Large intestine (tissue), 3 donors: ENCODE measurements at regions not wholly inside any gene's neighbourhood (a gene's known extent, or its start where the extent isn't known, plus 50 kb on each side); places are given as distances from the start of the nearest gene placed in this dataset.

ENCODE experiments used
- DNase-seq, 2 donors: peaks; one replicate each; pipeline versions ENCODE4 v3.0.0 to v3.0.0-alpha.2; 2013
- H3K27ac ChIP-seq: one replicate; pipeline ENCODE4 v1.5.1; 2013; ENCODE audit warnings: low read length
- H3K27me3 ChIP-seq: 2 replicates; pipeline ENCODE4 v1.6.1; 2013; ENCODE audit warnings: low read length; ENCODE audit not compliant: control insufficient read depth, insufficient read depth
- H3K36me3 ChIP-seq: 2 replicates; pipeline ENCODE4 v1.6.1; 2013; ENCODE audit warnings: low read length; ENCODE audit not compliant: control insufficient read depth, insufficient read depth
- H3K4me1 ChIP-seq: one replicate; pipeline ENCODE4 v1.6.1; 2013; ENCODE audit warnings: low read length; ENCODE audit not compliant: control insufficient read depth, insufficient read depth
- H3K4me3 ChIP-seq: one replicate; pipeline ENCODE4 v1.5.1; 2013; ENCODE audit warnings: low read length
- H3K9me3 ChIP-seq: one replicate; pipeline ENCODE4 v1.6.1; 2013; ENCODE audit warnings: mild to moderate bottlenecking, low read depth, low read length, moderate library complexity; ENCODE audit not compliant: control insufficient read depth
- WGBS: methylation state at CpG from one replicate; pipeline ENCODE4 v1.1.5; 2013; ENCODE audit warnings: low lambda C conversion rate; ENCODE audit not compliant: insufficient coverage; 5-methylcytosine and 5-hydroxymethylcytosine counted together

DNA sequence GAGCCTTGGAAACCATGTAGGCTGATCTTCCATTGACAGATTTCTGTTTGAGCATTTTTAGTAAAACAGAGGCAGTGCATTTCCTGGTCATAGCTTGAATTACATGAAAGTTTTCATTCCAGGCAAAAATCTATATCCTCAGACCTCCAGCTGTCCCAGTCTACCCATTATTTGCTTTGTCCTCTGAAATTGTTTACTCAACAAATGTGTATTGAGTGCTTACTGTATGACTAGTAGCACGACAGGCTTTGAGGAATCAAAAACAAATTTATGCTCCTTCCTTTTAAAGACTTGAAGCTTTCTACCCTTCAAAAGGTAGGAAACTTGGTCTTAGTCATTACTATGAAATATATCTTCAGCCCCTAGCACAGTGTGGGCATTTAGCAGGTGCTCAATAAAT, 307.9 kb upstream of the IGFBP7 start:
- no peaks in the 10 kb centered on the region for H3K9me3 ChIP-seq
- no CpG with 5 or more reads among the region's 1 CpG for whole genome bisulfite sequencing

DNA sequence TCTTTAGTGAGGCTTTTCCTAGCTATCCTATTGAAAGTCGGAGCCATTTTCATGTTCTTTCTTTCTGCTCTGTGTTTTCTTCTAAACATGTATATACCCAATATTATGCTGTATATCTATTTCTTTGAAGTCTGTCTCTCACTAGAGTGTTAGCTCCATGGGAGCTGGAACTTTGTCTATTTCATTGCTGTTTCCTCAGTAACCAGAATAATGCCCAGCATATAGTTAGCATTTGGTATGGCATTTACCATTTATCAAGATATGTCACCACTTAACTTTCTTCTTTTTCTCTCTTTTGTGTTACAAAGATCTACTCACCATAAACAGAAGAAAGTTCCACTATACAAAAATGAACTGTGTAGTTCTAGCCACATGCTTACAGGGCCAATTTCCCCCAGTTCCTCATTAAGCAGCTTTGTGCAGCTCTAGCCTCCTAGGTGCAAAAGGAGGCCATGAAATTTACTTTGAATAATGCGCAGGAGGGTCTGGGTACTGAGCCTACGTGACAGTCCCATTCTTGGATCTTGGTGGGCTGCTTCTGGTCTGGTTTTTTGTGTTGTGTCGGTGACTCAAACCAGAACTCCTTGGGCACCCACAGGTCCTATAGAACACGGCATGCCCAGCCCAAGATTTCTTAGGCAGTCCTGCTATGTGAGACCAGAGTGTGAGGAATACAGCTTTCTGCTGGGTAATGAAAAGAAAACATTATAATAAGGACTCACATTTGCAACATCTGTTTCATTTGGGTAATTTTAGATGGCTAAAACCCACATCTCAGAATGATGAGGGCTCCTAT, 302.3 kb upstream of the IGFBP7 start:
- Histone ChIP-seq H3K9me3 (no peaks in the 10 kb centered on the region), H3K4me3 (no peak overlapping the region), H3K27ac (no peak overlapping the region), H3K27me3 (no peaks in the 10 kb centered on the region), H3K4me1 (no peaks in the 10 kb centered on the region), H3K36me3 (no peaks in the 10 kb centered on the region)
- DNase-seq: no peak
- WGBS: 100% methylated on average over 1 of the region's 5 CpGs

More for the DNA sequence above, 307.9 kb upstream of the IGFBP7 start:
- no peak for DNase-seq
- Histone ChIP-seq H3K36me3 (no peaks in the 10 kb centered on the region), H3K4me1 (no peaks in the 10 kb centered on the region), H3K27me3 (no peaks in the 10 kb centered on the region), H3K27ac (no peak overlapping the region), H3K4me3 (no peak overlapping the region)

DNA sequence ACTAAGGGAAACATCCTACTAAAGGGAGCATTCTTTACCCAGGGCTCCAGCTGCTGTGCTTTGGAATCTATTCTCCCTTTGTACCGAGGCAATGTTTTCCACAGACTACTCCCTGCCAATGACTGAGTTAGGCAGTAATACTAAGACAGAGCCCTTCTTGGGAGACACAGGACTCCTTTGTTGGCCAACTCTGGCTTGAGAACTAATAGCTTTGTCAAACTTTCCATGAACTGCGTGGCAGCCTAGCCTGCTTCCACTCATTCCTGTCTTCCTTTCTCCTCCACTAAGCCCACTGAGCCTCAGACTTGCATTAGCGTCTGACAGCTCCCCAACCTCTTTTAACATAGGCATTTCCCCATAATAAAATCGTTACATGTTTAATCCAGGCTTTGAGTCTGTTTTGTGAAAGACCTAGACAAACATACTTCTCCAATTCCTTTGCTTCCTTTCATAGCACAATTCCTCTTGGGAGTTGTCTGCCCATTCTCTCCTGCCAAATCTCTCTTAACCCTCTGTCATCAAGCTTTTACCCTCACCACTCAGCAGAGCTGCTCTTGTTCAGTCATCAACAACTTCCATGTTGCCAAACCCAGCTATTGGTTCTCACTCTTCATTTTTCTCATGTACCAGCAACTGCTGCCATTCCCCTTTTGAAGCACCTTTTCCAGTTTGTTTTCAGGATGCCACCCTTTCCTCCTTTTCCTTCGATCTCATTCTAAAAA, 300.3 kb upstream of the IGFBP7 start:
- WGBS: 53% methylated on average over 3 of the region's 5 CpGs

DNA sequence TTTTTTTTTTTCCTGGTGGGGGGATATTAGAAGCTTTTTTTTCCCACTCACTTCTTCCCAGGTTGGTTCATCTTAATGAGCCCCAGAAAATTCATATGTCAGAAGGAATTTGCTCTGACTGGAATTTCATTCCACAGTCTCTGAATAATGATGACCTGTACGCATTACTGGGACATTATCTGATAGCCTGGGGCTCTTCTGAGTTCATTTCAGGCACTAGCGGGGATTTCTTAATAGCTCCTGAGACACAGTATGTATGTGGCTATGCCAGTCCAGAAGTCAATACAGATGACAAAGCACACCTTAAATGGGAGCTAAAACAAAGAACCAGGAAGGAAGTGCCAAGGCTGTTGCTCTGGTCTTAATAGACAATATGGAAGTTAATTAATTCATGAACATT, 295.2 kb upstream of the IGFBP7 start:
- H3K4me1 ChIP-seq: no peaks in the 10 kb centered on the region
- WGBS: no CpG with 5 or more reads among the region's 2 CpGs
- DNase-seq: no peak
- H3K27ac ChIP-seq: no peak overlapping the region
- no peaks in the 10 kb centered on the region for H3K9me3 ChIP-seq
- no peak overlapping the region for H3K4me3 ChIP-seq
- H3K36me3 ChIP-seq: no peaks in the 10 kb centered on the region
- H3K27me3 ChIP-seq: no peaks in the 10 kb centered on the region

More for the DNA sequence above, 300.3 kb upstream of the IGFBP7 start:
- Histone ChIP-seq H3K9me3 (no peaks in the 10 kb centered on the region), H3K4me3 (no peak overlapping the region), H3K36me3 (no peaks in the 10 kb centered on the region), H3K27ac (no peak overlapping the region), H3K4me1 (no peaks in the 10 kb centered on the region), H3K27me3 (no peaks in the 10 kb centered on the region)
- peak; percentile 1 to 3 for DNase-seq

DNA sequence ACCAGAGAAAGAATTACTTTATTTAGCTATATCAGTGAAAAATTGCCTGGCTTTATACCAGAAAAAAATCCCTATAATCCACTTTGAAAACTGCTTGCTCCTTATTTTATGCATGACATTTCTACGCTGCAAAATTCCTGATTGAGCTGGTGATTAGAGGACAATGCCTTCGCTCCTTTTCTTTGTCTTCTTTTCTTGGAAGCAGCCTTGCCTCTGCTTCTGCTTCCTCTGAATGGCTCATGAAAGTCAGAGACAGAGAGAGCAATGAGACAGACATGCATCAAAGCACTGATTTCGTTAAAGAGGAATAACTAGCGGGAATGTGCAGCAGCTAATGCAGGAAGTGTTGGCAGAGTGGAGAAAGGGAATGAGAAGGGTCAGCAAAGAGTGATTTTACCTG, 294.3 kb upstream of the IGFBP7 start:
- Histone ChIP-seq H3K36me3 (no peaks in the 10 kb centered on the region), H3K4me3 (no peak overlapping the region), H3K4me1 (no peaks in the 10 kb centered on the region), H3K27ac (no peak overlapping the region), H3K9me3 (no peaks in the 10 kb centered on the region), H3K27me3 (no peaks in the 10 kb centered on the region)
- WGBS: 52% methylated on average over 3 of the region's 4 CpGs
- no peak for DNase-seq

DNA sequence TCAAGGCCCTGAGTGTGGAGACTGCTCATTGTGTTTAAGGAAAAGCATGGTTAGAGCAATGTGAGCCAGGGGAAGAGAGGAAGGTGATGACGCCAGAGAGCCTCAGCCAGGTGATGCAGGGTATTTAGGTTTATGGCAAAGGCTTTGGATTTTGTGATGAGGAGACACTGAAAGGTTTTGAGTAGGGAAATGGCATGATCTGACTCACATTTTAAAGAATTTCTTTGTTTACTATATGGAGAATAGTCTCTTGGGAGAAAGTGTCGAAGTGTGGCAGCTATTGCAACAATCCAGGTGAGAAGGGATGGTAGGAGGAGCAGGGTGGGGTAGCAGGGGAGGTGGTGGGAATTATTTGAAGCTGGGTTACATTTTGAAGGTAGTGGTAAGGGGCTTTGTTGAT, 293.4 kb upstream of the IGFBP7 start:
- Histone ChIP-seq H3K27me3 (no peaks in the 10 kb centered on the region), H3K9me3 (no peaks in the 10 kb centered on the region), H3K27ac (no peak overlapping the region), H3K4me1 (no peaks in the 10 kb centered on the region), H3K4me3 (no peak overlapping the region), H3K36me3 (no peaks in the 10 kb centered on the region)
- 92% methylated on average over 2 of the region's 2 CpGs for WGBS
- no peak for DNase-seq

DNA sequence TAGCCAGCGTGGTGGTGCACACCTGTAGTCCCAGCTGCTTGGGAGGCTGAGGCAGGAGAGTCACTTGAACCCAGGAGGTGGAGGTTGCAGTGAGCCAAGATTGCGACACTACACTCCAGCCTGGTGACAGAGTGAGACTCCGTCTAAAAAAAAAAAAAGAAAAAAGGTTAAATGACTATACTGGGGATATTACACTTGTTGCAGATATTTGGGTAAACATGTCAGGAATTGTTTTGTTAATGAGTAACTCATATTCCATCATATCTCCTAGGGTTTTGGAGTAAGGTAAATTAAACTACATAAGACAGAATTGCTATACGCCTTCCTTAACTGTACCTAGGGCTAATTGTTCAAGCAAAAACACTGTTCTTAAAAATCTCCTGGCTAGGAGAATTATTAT, 291.4 kb upstream of the IGFBP7 start:
- no peak overlapping the region for H3K4me3 ChIP-seq
- no peaks in the 10 kb centered on the region for H3K27me3 ChIP-seq
- WGBS: 90% methylated on average over 2 of the region's 4 CpGs
- no peaks in the 10 kb centered on the region for H3K36me3 ChIP-seq
- DNase-seq: no peak
- H3K4me1 ChIP-seq: no peaks in the 10 kb centered on the region
- H3K27ac ChIP-seq: no peak overlapping the region
- no peaks in the 10 kb centered on the region for H3K9me3 ChIP-seq

DNA sequence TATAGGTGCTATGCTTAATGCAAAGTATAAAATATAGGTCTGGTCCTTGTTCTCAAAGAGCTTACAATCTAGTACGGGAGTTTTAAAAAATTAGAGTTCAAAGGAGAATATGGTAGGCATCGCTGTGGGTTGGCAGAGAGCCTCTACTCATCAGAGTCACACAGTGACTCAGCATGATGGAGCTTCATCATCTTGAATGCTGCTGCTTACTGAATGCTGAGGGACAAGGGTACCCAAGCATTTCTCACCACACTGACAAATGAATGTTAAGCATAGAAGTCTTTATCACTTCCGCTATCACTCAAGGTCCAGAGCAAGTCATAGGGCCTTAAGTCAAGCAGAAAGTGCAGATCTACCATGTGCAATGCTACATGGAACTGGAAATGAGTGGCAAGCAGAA, 268.6 kb upstream of the IGFBP7 start:
- H3K4me1 ChIP-seq: no peaks in the 10 kb centered on the region
- no peaks in the 10 kb centered on the region for H3K9me3 ChIP-seq
- no peak for DNase-seq
- H3K27me3 ChIP-seq: no peaks in the 10 kb centered on the region
- no peak overlapping the region for H3K27ac ChIP-seq
- no peaks in the 10 kb centered on the region for H3K36me3 ChIP-seq
- WGBS: no CpG with 5 or more reads among the region's 3 CpGs
- no peak overlapping the region for H3K4me3 ChIP-seq

DNA sequence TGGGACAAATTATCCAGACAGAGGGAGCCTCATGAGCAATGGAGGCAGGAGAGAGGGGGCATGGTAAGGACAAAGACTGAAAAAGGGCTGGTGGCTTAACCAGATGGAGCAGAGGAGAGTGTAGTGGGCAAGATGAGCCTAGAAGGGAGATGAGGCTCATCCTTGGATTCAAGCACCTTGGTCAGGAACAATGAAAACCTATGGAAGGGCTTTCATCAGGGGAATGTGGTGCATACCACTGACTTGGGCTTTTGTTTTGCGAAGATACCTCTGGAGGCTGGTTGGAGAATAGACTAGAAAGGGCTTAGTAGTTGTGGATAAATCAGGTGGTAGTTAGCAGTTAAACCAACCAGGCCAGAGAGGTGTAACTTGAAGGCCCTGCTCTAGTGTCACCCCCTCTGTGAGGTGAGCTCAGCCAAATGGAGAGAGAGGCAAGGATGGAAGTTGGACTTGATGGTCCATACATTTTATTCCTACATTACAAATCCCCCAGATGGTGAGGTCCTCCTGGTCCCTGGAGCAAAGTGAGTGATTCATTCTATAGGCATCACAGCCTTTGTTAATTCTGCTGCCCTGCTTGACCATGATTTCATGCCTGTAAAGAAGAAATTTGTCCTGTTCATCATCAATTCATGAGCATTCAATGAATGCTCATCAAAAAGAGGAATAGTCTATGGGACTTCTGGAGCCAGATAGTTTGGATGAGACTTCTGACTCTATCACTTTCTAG, 264.8 kb upstream of the IGFBP7 start:
- no peak for DNase-seq
- no CpG with 5 or more reads among the region's 1 CpG for WGBS

DNA sequence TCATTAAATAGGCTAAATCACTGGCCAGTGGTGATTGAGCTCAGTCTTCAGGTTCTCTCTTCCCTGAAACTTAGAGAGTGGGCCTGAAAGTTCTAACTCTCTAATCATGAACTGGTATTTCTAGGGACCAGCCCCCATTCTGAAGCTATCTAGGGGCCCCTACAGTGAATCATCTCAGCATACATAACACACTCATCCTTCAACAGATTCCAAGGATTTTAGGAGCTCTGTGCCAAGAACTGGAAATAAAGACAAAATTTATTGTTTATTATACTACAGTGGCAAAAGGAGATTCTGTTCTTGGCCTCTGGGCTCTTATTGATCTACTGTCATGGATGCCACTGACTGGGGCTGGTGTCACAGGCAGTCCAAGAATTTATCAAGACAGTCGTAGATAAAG, 263.8 kb upstream of the IGFBP7 start:
- Histone ChIP-seq H3K9me3 (no peaks in the 10 kb centered on the region), H3K27ac (no peak overlapping the region), H3K4me1 (no peaks in the 10 kb centered on the region), H3K4me3 (no peak overlapping the region), H3K36me3 (no peaks in the 10 kb centered on the region), H3K27me3 (no peaks in the 10 kb centered on the region)
- 80% methylated on average over 1 of the region's 1 CpG for WGBS
- DNase-seq: no peak

More for the DNA sequence above, 264.8 kb upstream of the IGFBP7 start:
- Histone ChIP-seq H3K4me3 (no peak overlapping the region), H3K4me1 (no peaks in the 10 kb centered on the region), H3K36me3 (no peaks in the 10 kb centered on the region), H3K9me3 (no peaks in the 10 kb centered on the region), H3K27me3 (no peaks in the 10 kb centered on the region), H3K27ac (no peak overlapping the region)
